HG02610 (cell line): ENCODE measurements at regions not wholly inside any gene's neighbourhood (a gene's known extent, or its start where the extent isn't known, plus 50 kb on each side); places are given as distances from the start of the nearest gene placed in this dataset.

Experiments used
- ATAC-seq: cut with Tn5 transposase; IDR thresholded peaks from one replicate; pipeline ENCODE4 v1.9.1; 2021; ENCODE audit warnings: mild to moderate bottlenecking, moderate library complexity; ENCODE audit not compliant: unreplicated experiment

- ATAC-seq: no peak
Measured at GRCh38 chr11:91264481-91264880, 960.1 kb upstream of the FAT3 start.

GRCh38 chr11:91263496-91264365 is 960.9 kb upstream of the FAT3 start:
- ATAC-seq: no peak

GRCh38 chr11:91261513-91261912 is 963.1 kb upstream of the FAT3 start:
- ATAC-seq: no peak

- ATAC-seq: no peak
Measured at GRCh38 chr11:91258876-91259275, 965.7 kb upstream of the FAT3 start.

GRCh38 chr11:91257667-91258066 is 967.0 kb upstream of the FAT3 start:
- ATAC-seq: no peak

- no peak for ATAC-seq
Measured at GRCh38 chr11:91248199-91248807, 976.3 kb upstream of the FAT3 start.

GRCh38 chr11:91247009-91247735 is 977.4 kb upstream of the FAT3 start:
- ATAC-seq: no peak

GRCh38 chr11:91244912-91245311 is 979.7 kb upstream of the FAT3 start:
- ATAC-seq: no peak

- no peak for ATAC-seq
Measured at GRCh38 chr11:91243630-91244029, 981.0 kb upstream of the FAT3 start.

- no peak for ATAC-seq
Measured at GRCh38 chr11:91243051-91243450, 981.6 kb upstream of the FAT3 start.

- no peak for ATAC-seq
Measured at GRCh38 chr11:91241226-91241625, 983.4 kb upstream of the FAT3 start.

GRCh38 chr11:91239359-91239758 is 985.3 kb upstream of the FAT3 start:
- ATAC-seq: no peak

- ATAC-seq: no peak
Measured at GRCh38 chr11:91231226-91231625, 993.4 kb upstream of the FAT3 start.

- ATAC-seq: no peak
Measured at GRCh38 chr11:91230647-91231046, 994.0 kb upstream of the FAT3 start.

GRCh38 chr11:91222830-91223229 is 1000.0 kb upstream of the CHORDC1 start:
- ATAC-seq: no peak

- no peak for ATAC-seq
Measured at GRCh38 chr11:91220476-91221202, 997.8 kb upstream of the CHORDC1 start.

- no peak for ATAC-seq
Measured at GRCh38 chr11:91219535-91219934, 996.7 kb upstream of the CHORDC1 start.

- ATAC-seq: no peak
Measured at GRCh38 chr11:91209751-91210150, 986.9 kb upstream of the CHORDC1 start.

GRCh38 chr11:91209306-91209705 is 986.5 kb upstream of the CHORDC1 start:
- ATAC-seq: no peak

GRCh38 chr11:91199866-91200265 is 977.0 kb upstream of the CHORDC1 start:
- no peak for ATAC-seq

- no peak for ATAC-seq
Measured at GRCh38 chr11:91194546-91194945, 971.7 kb upstream of the CHORDC1 start.
